Retinal pigment epithelial cell (primary cell): ENCODE measurements at regions not wholly inside any gene's neighbourhood (a gene's known extent, or its start where the extent isn't known, plus 50 kb on each side); places are given as distances from the start of the nearest gene placed in this dataset.

ENCODE experiments used
- DNase-seq: peaks from one replicate; pipeline ENCODE4 v3.0.0-alpha.2; 2010; ENCODE audit warnings: low read depth
- H3K4me3 ChIP-seq: 2 replicates; pipeline ENCODE4 v1.5.1; 2011; ENCODE audit warnings: mild to moderate bottlenecking, low read length, control low read depth, moderate library complexity
- CTCF ChIP-seq: conservative IDR thresholded peaks from 2 replicates; pipeline ENCODE4 v1.5.1; 2011; ENCODE audit warnings: low read depth, low read length, control low read depth, inconsistent platforms

DNA sequence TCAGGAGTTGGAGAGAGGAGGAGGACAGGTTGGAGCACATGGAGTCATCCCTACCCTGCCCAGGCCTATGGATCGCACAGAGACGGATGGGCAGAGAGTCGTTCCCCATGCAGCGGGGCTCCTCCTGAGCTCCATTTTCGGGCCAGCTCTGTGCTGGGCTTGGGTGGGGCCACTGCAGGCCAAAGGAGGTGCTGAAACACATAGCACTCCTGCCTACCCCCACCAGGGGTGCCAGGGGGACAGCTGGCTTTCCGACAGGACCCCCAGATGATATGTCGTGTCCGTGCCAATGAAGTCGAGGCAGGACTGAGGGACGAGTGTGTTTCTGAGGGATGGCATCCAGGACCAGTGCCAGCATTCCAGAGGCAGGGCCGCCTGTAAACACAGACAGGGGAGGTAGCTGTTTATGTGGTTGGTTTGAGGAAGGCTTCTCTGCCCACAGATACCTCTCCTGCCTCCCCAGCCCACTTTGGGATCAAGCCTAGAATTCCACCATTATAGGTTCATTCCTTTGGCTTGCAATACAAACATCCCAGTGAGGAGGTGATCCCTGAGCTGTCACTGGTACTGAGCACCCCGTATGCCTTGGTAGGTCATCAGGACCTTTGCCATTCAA is 116.6 kb downstream of the GLI2 start:
- DNase-seq = no peak
- TF ChIP-seq CTCF = no peak
- no peak overlapping the region for H3K4me3 ChIP-seq

GRCh38 chr2:120853306-120854013 is 117.8 kb downstream of the GLI2 start:
- no peak overlapping the region for H3K4me3 ChIP-seq
- DNase-seq = no peak
- no peak for TF ChIP-seq CTCF

- no peak for TF ChIP-seq CTCF
- no peak for DNase-seq
- no peak overlapping the region for H3K4me3 ChIP-seq
Measured at GRCh38 chr2:120854014-120854620, 118.4 kb downstream of the GLI2 start.

DNA sequence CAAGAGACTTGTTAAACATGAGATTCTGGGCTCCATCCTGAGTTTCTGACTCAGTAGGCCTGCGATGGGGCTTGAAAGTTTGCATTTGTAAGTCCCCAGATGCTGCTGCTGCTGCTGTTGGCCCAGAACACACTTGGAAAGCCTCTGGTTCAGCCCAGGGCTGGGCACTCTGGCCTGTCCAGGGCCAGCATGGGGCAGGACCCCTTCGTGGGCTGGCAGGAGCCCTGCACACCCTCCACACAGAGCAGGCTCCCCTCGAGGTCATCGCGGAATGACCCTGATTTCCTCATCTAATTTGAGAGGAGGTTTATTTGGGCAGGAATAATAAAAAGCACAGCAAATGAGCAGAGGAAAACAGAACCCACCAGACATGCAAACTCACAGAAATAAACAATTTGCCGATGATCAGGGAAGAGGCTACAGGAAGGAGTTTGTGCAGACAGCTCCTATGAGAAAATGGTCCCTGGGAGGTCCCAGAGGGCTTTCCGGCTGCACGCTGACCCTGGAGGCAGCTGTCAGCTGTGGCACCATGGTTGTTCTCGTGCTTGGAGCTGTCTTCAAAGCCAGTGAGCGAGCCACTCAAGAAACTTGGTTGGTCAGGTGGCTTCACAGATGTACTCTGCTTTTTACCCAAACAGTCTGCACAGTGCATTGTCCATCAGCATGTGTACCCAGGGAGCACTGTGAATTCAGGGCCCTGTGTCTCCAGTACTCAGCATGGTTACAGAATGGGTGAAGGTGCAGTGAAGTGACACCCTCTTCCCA is 119.3 kb downstream of the GLI2 start:
- DNase-seq = no peak
- no peak overlapping the region for H3K4me3 ChIP-seq
- TF ChIP-seq CTCF = no peak

DNA sequence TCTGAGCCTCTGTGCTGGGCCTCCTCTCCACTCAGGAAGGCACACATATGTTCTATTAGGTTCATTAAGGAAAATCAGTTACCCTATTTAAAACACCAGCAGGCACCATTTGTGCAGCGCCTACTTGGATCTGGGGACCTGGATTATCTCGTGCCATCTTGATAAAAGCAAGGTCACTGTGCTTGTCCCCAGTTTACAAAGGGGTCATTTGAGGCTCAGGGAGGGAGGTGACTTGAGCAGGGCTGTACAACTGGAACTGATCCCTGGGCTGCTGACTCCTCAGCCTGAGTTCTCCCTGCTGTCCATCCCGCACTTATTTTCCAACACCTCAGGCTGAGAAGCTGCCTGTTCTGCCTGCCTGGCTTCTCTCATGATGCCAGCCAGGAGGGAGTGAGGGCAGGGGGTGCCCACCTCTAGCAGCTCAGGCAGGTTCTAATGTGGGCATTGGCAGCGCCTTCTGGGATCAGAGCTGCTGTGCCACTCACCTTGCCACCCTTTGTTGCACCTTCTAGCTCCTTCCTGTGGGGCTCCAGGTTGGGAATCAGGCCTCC is 120.3 kb downstream of the GLI2 start:
- no peak for DNase-seq
- H3K4me3 ChIP-seq = no peak overlapping the region
- no peak for TF ChIP-seq CTCF

DNA sequence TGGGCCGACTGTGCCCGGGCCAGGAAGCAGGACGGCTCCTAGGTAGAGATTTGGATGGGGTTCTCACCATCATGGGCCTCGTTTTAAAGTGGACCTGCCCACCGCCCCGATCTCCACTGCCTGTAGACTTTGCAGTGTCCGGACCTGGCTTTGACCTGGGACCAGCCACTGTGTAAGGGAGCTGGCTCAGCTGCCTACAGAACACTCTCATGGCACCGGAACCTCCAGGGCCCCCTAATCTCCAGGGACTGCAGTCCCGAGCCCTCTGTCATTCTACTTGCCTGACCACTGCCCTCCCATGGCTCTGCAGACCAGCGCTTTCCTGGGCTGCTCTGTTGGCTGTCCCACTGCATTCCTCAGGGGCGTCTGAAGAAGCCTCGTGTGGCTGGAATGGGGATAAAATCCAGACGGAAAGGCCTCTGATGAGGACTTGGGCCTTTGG is 120.8 kb downstream of the GLI2 start:
- DNase-seq = peak; percentile 20
- no peak overlapping the region for H3K4me3 ChIP-seq
- peak; percentile 32 for TF ChIP-seq CTCF
